H9 (cell line): ENCODE measurements at regions not wholly inside any gene's neighbourhood (a gene's known extent, or its start where the extent isn't known, plus 50 kb on each side); places are given as distances from the start of the nearest gene placed in this dataset.

Experiments used
- DNase-seq: peaks from one replicate; pipeline ENCODE4 v3.0.0-alpha.2; 2017
- H2AFZ ChIP-seq: one replicate; pipeline ENCODE4 v1.6.1; 2013; ENCODE audit warnings: mild to moderate bottlenecking, low read length, control low read depth, moderate library complexity
- H2AK5ac ChIP-seq: 2 replicates; pipeline ENCODE4 v1.6.1; 2013; ENCODE audit warnings: low read length, control low read depth, mixed read lengths; ENCODE audit not compliant: insufficient read length
- H2BK120ac ChIP-seq: one replicate; pipeline ENCODE4 v1.6.1; 2013; ENCODE audit warnings: low read depth, mild to moderate bottlenecking, low read length, control low read depth, inconsistent platforms; ENCODE audit not compliant: poor library complexity, severe bottlenecking
- H2BK12ac ChIP-seq: 2 replicates; pipeline ENCODE4 v1.6.1; 2013; ENCODE audit warnings: low read length, control low read depth, mixed read lengths, low read depth; ENCODE audit not compliant: insufficient read length
- H2BK15ac ChIP-seq: 2 replicates; pipeline ENCODE4 v1.6.1; 2013; ENCODE audit warnings: low read depth, low read length, control low read depth
- H2BK20ac ChIP-seq: one replicate; pipeline ENCODE4 v1.6.1; 2013; ENCODE audit warnings: low read depth, mild to moderate bottlenecking, low read length, control low read depth, inconsistent platforms; ENCODE audit not compliant: poor library complexity, severe bottlenecking
- H2BK5ac ChIP-seq: 2 replicates; pipeline ENCODE4 v1.6.1; 2013; ENCODE audit warnings: low read length, control low read depth, mixed read lengths; ENCODE audit not compliant: insufficient read length
- H3K14ac ChIP-seq: 2 replicates; pipeline ENCODE4 v1.6.1; 2013; ENCODE audit warnings: low read length, control low read depth; ENCODE audit not compliant: insufficient read depth
- H3K18ac ChIP-seq: 2 replicates; pipeline ENCODE4 v1.6.1; 2013; ENCODE audit warnings: low read depth, mild to moderate bottlenecking, mixed read lengths, low read length, control low read depth; ENCODE audit not compliant: insufficient read length
- H3K23ac ChIP-seq: 2 replicates; pipeline ENCODE4 v1.6.1; 2013; ENCODE audit warnings: low read length, control low read depth, mixed read lengths, low read depth; ENCODE audit not compliant: insufficient read length
- H3K23me2 ChIP-seq: 2 replicates; pipeline ENCODE4 v1.6.1; 2013; ENCODE audit warnings: low read depth, mild to moderate bottlenecking, mixed read lengths, low read length, control low read depth; ENCODE audit not compliant: insufficient read length, poor library complexity, severe bottlenecking
- H3K27ac ChIP-seq: 2 replicates; pipeline ENCODE4 v1.5.1; 2013; ENCODE audit warnings: low read length, control low read depth, mixed read lengths, low read depth; ENCODE audit not compliant: insufficient read length
- H3K27me3 ChIP-seq: 2 replicates; pipeline ENCODE4 v1.6.1; 2013; ENCODE audit warnings: low read length, control low read depth, inconsistent platforms; ENCODE audit not compliant: insufficient read depth
- H3K4ac ChIP-seq: 2 replicates; pipeline ENCODE4 v1.6.1; 2013; ENCODE audit warnings: low read depth, mild to moderate bottlenecking, control low read depth, inconsistent platforms, low read length, moderate library complexity
- H3K4me1 ChIP-seq: 2 replicates; pipeline ENCODE4 v1.6.1; 2013; ENCODE audit warnings: low read length, control low read depth, inconsistent platforms; ENCODE audit not compliant: insufficient read depth
- H3K4me2 ChIP-seq: 2 replicates; pipeline ENCODE4 v1.6.1; 2013; ENCODE audit warnings: low read length, control low read depth, mixed read lengths; ENCODE audit not compliant: insufficient read length, insufficient read depth
- H3K56ac ChIP-seq: 2 replicates; pipeline ENCODE4 v1.6.1; 2013; ENCODE audit warnings: low read depth, mild to moderate bottlenecking, mixed read lengths, low read length, control low read depth; ENCODE audit not compliant: insufficient read length
- H3K79me1 ChIP-seq: 2 replicates; pipeline ENCODE4 v1.6.1; 2013; ENCODE audit warnings: low read depth, mild to moderate bottlenecking, moderate library complexity, low read length, control low read depth, inconsistent platforms; ENCODE audit not compliant: insufficient read depth, poor library complexity, severe bottlenecking
- H3K79me2 ChIP-seq: 2 replicates; pipeline ENCODE4 v1.6.1; 2013; ENCODE audit warnings: low read length, control low read depth, inconsistent platforms; ENCODE audit not compliant: insufficient read depth
- H3K9ac ChIP-seq: 2 replicates; pipeline ENCODE4 v1.6.1; 2013; ENCODE audit warnings: low read length, control low read depth, mixed read lengths; ENCODE audit not compliant: insufficient read length; ENCODE audit errors: extremely low read depth
- H3K9me3 ChIP-seq: one replicate; pipeline ENCODE4 v1.6.1; 2013; ENCODE audit warnings: low read depth, low read length, inconsistent platforms; ENCODE audit not compliant: control insufficient read depth
- H3T11ph ChIP-seq: one replicate; pipeline ENCODE4 v1.6.1; 2013; ENCODE audit warnings: mild to moderate bottlenecking, low read length, control low read depth, inconsistent platforms
- H4K20me1 ChIP-seq: one replicate; pipeline ENCODE4 v1.6.1; 2013; ENCODE audit not compliant: control insufficient read depth, insufficient read length, insufficient read depth
- H4K5ac ChIP-seq: 2 replicates; pipeline ENCODE4 v1.6.1; 2013; ENCODE audit warnings: low read depth, mild to moderate bottlenecking, mixed read lengths, low read length, control low read depth; ENCODE audit not compliant: insufficient read length
- H4K8ac ChIP-seq: replicated peaks from 2 replicates; pipeline ENCODE4 v1.6.1; 2013; ENCODE audit warnings: low read length, control low read depth, mixed read lengths, low read depth; ENCODE audit not compliant: insufficient read length
- H4K91ac ChIP-seq: 2 replicates; pipeline ENCODE4 v1.6.1; 2013; ENCODE audit warnings: low read depth, mild to moderate bottlenecking, moderate library complexity, mixed read lengths, low read length, control low read depth; ENCODE audit not compliant: insufficient read length
- H3K27ac Mint-ChIP-seq, 3 experiments: 2 replicates in 2 of 3; 3 replicates in 1 of 3; pipeline ENCODE4 v1.8.0; 2020 to 2021; ENCODE audit warnings: mixed read lengths in 3 of 3, mild to moderate bottlenecking in 1 of 3, moderate library complexity in 1 of 3
- H3K27me3 Mint-ChIP-seq: 2 replicates; pipeline ENCODE4 v1.8.0; 2021; ENCODE audit warnings: low read depth, mild to moderate bottlenecking, moderate library complexity, mixed read lengths
- H3K36me3 Mint-ChIP-seq, 3 experiments: 2 replicates in 2 of 3; 3 replicates in 1 of 3; pipeline ENCODE4 v1.8.0; 2020 to 2021; ENCODE audit warnings: low read depth in 3 of 3, mixed read lengths in 3 of 3; ENCODE audit not compliant: insufficient read depth in 1 of 3
- H3K4me1 Mint-ChIP-seq, 2 experiments: 2 replicates each; pipeline ENCODE4 v1.8.0; 2020; ENCODE audit warnings: mixed read lengths in 2 of 2
- H3K4me3 Mint-ChIP-seq, 2 experiments: 2 replicates in 1 of 2; 3 replicates in 1 of 2; pipeline ENCODE4 v1.8.0; 2020 to 2021; ENCODE audit warnings: mild to moderate bottlenecking in 2 of 2, mixed read lengths in 2 of 2, moderate library complexity in 1 of 2
- H3K9me3 Mint-ChIP-seq, 2 experiments: 2 replicates in 1 of 2; 3 replicates in 1 of 2; pipeline ENCODE4 v1.8.0; 2020; ENCODE audit warnings: mild to moderate bottlenecking in 2 of 2, mixed read lengths in 2 of 2, moderate library complexity in 1 of 2
- CTCF ChIP-seq: fragments of 200-600 bp; sonication (generic); conservative IDR thresholded peaks from 3 replicates; pipeline ENCODE4 v1.8.0; 2021; ENCODE audit warnings: antibody characterized with exemption, mild to moderate bottlenecking
- WGBS: extraction: QIAGEN DNeasy Blood & Tissue Kit; methylation state at CpG from one replicate; pipeline ENCODE4 v1.1.7; 2013; ENCODE audit warnings: missing lambda C conversion rate, low lambda C conversion rate, mixed read lengths; ENCODE audit not compliant: insufficient read length; ENCODE audit errors: extremely low coverage; 5-methylcytosine and 5-hydroxymethylcytosine counted together

- no CpG with 5 or more reads among the region's 6 CpGs for WGBS
- Histone ChIP-seq H3K9ac (no peak overlapping the region), H3K79me2 (no peaks in the 10 kb centered on the region), H4K91ac (no peak overlapping the region), H3K56ac (no peak overlapping the region), H2BK15ac (no peak overlapping the region), H3K27me3 (no peaks in the 10 kb centered on the region), H3K4me2 (no peak overlapping the region), H3K4ac (no peak overlapping the region), H3K18ac (no peak overlapping the region), H3K9me3 (no peaks in the 10 kb centered on the region), H3K14ac (no peak overlapping the region), H2BK120ac (no peak overlapping the region), H3K79me1 (no peaks in the 10 kb centered on the region), H4K20me1 (no peaks in the 10 kb centered on the region), H2BK12ac (no peak overlapping the region), H4K5ac (no peak overlapping the region), H2BK5ac (no peak overlapping the region), H3K4me1 (no peaks in the 10 kb centered on the region), H3K23ac (no peak overlapping the region), H3K23me2 (no peaks in the 10 kb centered on the region), H2AFZ (no peak overlapping the region), H2AK5ac (no peak overlapping the region), H3K27ac (no peak overlapping the region), H3T11ph (no peak overlapping the region), H2BK20ac (no peak overlapping the region), H4K8ac (no peak overlapping the region)
- Mint-ChIP-seq H3K27ac (peak overlapping the region in 1 of 3 experiments; percentile 16; a peak in 1 of 7 replicates), H3K27me3 (no peaks in the 10 kb centered on the region; the same call in 1 of the 2 replicates), H3K4me1 (no peaks in the 10 kb centered on the region), H3K36me3 (peaks cover 31 to 54% (median 36%) of the 10 kb centered on the region in 3 experiments), H3K4me3 (no peak overlapping the region), H3K9me3 (peaks cover 0 to 2% of the 10 kb centered on the region in 2 experiments; a peak in 3 of 5 replicates)
- DNase-seq = no peak
- no peak for TF ChIP-seq CTCF
These were observed 770.0 kb upstream of the CDH10 start for GRCh38 chr5:25414742-25415141.
